Epithelial cell of proximal tubule (primary cell): ENCODE measurements at regions not wholly inside any gene's neighbourhood (a gene's known extent, or its start where the extent isn't known, plus 50 kb on each side); places are given as distances from the start of the nearest gene placed in this dataset.

Source experiments
- DNase-seq: peaks from one replicate; pipeline ENCODE4 v3.0.0-alpha.2; 2011; ENCODE audit warnings: low read depth
- H3K4me3 ChIP-seq: 2 replicates; pipeline ENCODE4 v1.5.1; 2011; ENCODE audit warnings: low read depth, mild to moderate bottlenecking, low read length
- TF ChIP-seq, protein P1 (sequence below): conservative IDR thresholded peaks from 2 replicates; pipeline ENCODE4 v1.5.1; 2012; ENCODE audit warnings: low read depth, mild to moderate bottlenecking, low read length

DNA sequence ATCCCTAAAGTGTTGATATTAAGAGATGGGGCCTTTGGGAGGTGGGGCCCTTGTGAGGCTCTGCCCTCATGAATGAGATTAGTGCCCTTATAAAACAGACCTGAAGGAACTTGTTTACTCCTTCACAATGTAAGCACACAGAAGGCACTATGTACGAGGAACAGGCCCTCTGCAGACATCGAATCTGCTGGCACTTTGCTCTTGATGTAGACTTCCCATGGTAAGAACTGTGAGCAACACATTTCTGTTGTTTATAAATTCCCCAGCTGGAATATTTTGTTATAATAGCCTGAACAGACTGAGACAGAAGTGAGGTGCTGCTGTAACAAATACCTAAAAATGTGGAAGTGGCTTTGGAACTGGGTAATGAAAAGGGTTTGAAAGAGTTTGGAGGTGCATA, 193.2 kb downstream of the TGFB2 start:
- no peak for DNase-seq
- H3K4me3 ChIP-seq: no peak overlapping the region
- TF ChIP-seq, protein P1, sequence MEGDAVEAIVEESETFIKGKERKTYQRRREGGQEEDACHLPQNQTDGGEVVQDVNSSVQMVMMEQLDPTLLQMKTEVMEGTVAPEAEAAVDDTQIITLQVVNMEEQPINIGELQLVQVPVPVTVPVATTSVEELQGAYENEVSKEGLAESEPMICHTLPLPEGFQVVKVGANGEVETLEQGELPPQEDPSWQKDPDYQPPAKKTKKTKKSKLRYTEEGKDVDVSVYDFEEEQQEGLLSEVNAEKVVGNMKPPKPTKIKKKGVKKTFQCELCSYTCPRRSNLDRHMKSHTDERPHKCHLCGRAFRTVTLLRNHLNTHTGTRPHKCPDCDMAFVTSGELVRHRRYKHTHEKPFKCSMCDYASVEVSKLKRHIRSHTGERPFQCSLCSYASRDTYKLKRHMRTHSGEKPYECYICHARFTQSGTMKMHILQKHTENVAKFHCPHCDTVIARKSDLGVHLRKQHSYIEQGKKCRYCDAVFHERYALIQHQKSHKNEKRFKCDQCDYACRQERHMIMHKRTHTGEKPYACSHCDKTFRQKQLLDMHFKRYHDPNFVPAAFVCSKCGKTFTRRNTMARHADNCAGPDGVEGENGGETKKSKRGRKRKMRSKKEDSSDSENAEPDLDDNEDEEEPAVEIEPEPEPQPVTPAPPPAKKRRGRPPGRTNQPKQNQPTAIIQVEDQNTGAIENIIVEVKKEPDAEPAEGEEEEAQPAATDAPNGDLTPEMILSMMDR: no peak

- no peak overlapping the region for H3K4me3 ChIP-seq
- TF ChIP-seq, protein P1: peak; percentile 37
- no peak for DNase-seq
Observed at GRCh38 chr1:218546314-218546713, 201.2 kb downstream of the TGFB2 start.

GRCh38 chr1:218547957-218548730, 203.0 kb downstream of the TGFB2 start:
- TF ChIP-seq, protein P1: no peak
- H3K4me3 ChIP-seq: no peak overlapping the region
- peak; percentile 6 for DNase-seq

DNA sequence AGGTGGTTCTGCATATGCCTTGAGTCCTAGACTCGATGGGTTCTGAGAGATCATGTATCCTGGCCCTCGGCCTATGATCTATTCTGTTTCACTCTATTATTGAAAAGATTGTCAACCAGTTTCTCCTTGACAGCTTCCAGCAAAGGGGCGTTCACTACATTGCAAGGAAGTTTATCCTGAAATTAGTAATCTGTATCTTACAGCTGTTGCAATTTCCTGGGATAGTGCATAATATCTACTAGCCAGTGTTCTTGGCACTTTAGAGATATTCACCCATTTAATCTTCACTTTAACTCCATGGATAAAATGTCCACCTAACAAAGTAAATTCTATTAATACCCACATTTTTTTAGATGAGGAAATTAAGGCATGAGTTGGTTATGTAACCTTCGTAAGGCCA, 203.6 kb downstream of the TGFB2 start:
- no peak overlapping the region for H3K4me3 ChIP-seq
- TF ChIP-seq, protein P1: no peak
- no peak for DNase-seq

GRCh38 chr1:218553197-218553596, 208.1 kb downstream of the TGFB2 start:
- TF ChIP-seq, protein P1: no peak
- H3K4me3 ChIP-seq: no peak overlapping the region
- DNase-seq: no peak

GRCh38 chr1:218556016-218556415, 210.9 kb downstream of the TGFB2 start:
- H3K4me3 ChIP-seq: no peak overlapping the region
- peak; percentile 12 for DNase-seq
- TF ChIP-seq, protein P1: no peak

GRCh38 chr1:218557731-218558130, 212.6 kb downstream of the TGFB2 start:
- peak; percentile 1 for DNase-seq
- H3K4me3 ChIP-seq: no peak overlapping the region
- TF ChIP-seq, protein P1: no peak
